Activated T-cell treated with anti-CD3 and anti-CD28 coated beads for 24 hours (primary cell): ENCODE measurements at regions not wholly inside any gene's neighbourhood (a gene's known extent, or its start where the extent isn't known, plus 50 kb on each side); places are given as distances from the start of the nearest gene placed in this dataset.
"Not testable (repeated sequence)": the region's sequence is repeated elsewhere in the genome, so short reads cannot be mapped to it uniquely, and the experiment has no call there.

Source experiments
- DNase-seq: peaks from one replicate; pipeline ENCODE4 v3.0.0-alpha.2; 2020; ENCODE audit warnings: low read depth

DNA sequence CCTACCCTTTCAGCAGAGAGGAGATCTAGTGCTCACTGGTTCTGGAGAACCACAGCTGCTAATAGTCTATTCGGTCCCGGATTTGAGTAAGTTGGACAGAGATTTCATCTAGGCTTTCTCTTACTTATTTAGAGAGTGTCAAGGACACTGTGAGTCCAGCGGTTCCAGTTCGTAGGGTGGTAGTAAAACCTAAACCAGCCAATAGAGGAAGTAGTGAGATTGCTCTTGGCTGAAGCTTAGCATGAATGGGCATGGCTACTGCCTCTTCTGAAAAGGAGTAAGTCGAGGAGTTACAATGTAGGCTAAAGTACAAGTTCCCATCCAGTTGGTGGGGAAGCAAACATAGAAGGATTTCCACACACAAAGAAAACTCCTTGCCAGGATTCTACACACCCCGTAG, 109.6 kb upstream of the MOCS2 start:
- DNase-seq: no peak

GRCh38 chr5:53219610-53220009, 110.1 kb upstream of the MOCS2 start:
- DNase-seq: no peak

DNA sequence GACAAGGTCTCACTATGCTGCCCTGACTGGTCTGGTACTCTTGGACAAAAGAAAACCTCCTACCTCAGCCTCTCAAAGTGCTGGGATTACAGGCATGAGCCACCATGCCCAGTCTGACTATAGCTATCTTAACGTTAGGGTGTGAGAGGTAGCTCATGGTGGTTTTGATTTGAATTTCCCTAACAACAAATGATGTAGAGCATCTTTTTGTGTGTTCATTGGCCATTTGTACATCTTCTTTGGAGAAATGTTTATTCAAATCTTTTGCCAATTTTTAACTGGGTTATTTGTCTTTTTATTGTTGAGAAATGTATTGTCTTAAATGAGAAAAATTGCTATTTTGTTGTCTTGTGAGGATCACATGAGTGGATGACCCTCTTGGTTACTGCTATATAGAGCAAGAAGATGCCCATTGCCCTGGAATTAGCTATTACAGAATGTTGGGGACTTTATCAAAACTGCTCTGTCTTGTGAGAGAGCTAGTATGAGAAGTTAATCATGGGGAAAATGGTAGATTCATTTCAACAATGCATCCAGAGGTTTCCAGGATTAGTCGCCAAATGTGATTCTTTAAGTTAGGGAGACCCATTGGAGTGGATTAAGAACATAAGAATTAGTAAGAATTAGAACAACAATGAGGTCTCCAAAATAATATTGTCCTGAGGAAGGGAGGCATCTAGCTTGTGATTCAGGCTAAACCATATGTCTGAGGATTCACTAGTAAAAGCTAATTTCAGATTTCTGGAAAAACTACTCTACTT, 124.3 kb upstream of the MOCS2 start:
- DNase-seq: no peak

DNA sequence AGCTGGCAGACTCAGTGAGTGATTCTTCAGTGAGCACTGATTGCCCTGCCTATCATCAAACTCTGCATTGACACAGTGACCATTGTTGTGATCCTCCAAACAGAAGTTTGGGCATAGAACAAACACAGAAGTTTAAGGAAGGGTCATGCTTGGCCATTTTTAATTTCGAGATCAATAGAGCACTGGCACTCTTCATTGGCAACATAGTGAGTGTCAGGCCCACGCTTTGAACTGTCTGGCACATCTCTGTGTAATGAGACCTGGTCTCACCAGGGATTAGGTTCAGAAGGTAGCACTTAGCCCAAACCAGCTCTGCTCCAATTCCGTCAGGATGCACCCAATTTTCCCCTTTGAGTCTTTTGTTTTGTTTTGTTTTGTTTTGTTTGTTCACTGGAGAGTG, 127.1 kb upstream of the MOCS2 start:
- DNase-seq: no peak

- DNase-seq: no peak
Measured at GRCh38 chr5:53237876-53238275, 128.3 kb upstream of the MOCS2 start.

DNA sequence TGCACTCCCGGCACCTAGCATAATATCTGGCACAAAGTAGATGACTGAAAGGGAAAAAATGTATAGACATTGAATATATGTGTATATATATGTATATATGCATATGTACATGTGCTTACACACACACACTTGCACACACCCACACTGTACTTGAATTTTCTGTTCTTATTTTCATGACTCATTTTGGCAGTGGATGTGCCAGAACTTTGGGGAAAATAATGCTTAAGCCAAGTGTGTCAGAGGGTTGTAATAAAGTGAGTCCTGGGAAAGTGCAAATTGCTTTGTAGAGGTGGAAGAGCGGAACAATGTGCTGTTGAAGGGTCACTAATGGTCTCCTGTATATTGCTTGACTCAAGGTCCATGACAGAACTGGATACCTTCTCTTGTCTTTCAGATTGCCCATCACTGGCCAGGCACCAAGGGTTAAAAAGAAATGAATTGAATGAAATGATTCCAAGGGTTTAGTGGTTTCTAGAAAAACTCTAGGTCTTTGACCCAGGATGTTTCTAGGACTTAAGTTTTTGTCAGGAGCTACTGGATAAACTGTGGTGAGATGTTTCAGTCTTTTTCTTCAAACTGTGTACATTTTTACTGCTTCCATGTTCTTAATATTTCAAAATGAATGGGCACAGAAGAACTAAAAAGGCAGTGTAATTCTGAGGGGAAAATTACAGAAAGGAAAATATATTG, 129.9 kb upstream of the MOCS2 start:
- DNase-seq: no peak

DNA sequence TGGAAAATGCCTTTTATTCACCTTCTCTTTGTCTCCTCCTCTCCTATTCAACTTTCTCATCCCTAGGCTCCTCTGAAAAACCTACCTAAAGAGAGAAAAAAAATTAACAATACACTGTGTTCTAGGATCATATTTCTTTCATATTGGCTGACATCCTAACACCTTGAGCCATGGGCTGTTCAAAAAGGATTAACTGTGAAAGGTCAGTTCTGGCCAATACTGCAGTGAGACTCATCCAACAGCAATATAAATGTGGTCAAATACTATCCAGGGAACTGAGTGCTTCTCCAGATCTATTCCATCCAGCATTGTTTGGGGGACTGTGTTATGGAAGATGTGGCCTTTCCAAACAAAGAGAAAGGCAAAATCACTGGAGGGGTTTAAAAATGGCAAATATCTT, 131.1 kb upstream of the MOCS2 start:
- DNase-seq: no peak

DNA sequence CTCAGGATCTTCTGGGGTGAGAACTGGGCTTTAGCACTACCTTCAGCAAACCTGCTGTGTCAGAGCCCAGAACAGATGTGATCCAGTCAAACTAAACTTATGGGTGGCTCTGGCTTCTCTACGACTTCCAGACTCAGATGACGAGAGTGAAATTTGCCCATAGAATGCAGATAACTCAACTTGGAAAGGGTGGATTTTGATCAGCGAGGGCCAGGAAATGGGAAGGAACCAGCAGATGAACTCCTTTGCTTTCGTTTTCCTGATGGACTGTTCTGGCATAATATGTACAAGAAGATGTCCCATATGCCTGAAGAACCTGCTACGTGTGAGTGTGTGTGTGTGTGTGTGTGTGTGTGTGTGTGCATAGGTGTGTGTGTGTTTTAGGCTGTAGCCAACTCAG, 132.0 kb upstream of the MOCS2 start:
- DNase-seq: no peak

DNA sequence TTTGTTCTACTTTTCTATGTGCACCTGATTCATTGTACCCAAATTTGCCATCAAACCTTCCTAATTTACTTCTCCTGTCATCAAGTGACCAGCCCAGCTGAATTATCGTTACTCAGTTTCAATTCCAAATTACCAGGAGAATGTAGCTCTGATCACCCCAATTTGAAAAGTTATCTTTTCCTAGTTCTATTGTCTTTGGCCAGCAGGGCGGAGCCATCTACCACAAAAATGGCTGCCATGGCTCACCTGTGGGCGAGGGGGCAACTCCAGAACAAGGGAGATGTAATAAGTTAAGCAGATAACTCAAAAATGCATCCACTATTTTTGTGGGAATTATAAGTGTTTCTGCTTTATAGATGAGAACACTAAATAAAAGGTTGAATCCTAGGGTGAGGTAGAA, 133.8 kb upstream of the MOCS2 start:
- DNase-seq: no peak

GRCh38 chr5:53246042-53246836, 136.7 kb upstream of the MOCS2 start:
- DNase-seq: no peak

DNA sequence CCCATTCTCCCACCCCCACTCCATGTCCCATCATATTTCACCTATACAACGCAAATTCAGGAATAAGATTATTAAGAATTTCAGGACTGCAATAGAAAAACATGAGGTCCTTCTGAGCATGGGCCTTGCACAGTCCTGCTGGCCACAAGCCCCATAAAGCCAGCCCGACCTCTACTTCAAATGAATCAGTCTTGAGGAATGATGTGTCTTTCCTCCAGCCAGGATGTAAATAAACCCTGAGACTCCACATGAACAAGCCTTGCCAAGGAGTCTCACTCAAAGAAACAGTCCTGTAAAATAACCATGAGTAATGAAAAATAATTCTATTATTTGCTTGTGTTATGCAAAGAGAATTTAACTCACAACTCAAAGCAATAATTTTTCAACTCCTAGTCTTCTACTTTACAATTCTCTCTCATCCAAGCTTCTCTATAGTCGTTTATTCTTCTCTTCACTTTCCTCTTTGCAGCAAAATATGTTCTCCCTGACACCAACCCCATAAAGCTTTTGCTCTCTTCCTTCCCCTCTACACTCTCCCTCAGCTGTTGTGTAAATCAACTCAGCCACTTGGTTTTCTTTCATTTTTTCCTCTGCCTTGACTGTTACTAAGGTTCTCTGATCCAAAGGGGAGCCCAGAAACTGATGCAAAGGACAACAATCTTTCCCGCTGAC, 140.1 kb upstream of the MOCS2 start:
- DNase-seq: no peak

- no peak for DNase-seq
Measured at GRCh38 chr5:53250201-53250550, 140.6 kb upstream of the MOCS2 start.

DNA sequence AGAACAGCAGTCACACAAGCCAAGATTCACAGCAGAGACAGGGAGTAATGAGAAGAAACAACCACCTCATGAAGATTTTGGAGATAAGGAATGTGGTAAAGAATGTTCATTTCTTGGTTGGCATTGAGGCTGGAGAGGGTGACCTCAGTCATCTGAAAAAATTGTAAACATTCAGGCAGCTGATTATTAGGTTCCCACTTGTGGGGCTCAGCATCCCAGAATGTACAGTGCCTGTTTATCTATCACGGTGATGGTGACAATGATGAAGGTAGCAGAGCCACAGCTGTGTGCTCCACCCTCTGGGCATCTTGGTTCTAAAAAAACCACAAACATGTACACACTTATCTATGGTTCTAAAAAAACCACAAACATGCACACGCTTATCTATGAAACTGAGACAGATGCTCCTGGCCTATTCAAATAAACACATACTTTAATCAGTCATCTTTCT, 143.9 kb upstream of the MOCS2 start:
- DNase-seq: no peak

DNA sequence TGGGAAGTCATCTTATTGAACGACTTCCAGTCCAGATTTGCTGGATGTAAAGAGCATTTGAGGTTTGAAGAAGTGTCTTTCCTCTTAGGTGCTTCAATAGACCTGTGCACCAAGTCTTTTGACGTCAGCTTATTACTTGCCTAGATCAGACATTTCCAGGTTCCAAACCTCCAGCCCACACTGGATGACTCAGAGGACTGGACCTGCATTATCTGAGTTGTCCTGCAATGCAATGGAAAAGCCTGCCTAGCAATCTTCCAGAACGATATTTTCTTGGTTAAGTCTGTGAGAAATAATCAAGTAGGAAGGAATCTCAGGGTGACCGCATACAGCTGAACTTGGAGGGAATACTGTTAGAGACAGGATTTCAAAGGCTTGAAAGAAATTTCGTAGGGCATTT, 147.2 kb upstream of the MOCS2 start:
- no peak for DNase-seq

- no peak for DNase-seq
Measured at GRCh38 chr5:53257806-53258373, 148.3 kb upstream of the MOCS2 start.

GRCh38 chr5:53259176-53259575, 149.6 kb upstream of the MOCS2 start:
- no peak for DNase-seq

DNA sequence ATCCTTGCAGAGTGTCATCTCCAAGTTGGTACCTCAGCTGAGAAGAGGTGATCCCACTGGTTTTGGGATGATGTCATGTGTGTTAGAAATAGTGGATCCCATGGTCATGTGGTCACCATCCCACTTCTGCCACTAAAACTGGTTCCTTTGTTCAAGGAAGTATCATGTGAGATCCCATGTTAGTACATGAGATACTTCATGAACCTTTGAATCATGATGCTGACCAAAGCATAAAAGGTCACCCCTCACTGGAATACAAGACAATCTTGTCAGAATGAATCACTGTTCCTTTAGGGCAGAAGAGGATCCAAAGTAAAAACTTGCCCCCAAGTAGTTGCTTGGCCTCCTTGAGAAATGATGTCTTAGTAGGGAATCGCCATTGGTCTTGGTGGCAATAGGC, 150.9 kb upstream of the MOCS2 start:
- DNase-seq: no peak

DNA sequence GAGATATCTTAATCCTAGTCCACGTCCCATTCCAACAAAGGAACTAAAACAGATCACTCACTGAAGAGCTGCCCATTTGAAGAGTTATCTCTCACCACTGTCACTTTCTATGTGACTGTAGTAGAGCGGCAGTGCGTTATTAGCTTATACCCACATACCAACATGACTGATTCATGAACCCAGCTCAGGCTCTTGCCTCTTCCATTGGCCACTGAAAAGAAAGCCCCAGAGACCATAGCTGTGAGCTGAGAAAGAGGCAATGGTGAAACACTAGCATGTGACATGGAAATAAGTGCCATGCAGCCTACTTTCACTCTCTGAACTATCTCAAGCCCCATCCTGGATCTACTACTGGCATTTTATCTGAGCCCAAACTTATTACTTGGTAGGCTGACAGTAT, 151.7 kb upstream of the MOCS2 start:
- no peak for DNase-seq

GRCh38 chr5:53262348-53262970, 152.9 kb upstream of the MOCS2 start:
- DNase-seq: no peak

- no peak for DNase-seq
Measured at GRCh38 chr5:53263151-53263550, 153.6 kb upstream of the MOCS2 start.

DNA sequence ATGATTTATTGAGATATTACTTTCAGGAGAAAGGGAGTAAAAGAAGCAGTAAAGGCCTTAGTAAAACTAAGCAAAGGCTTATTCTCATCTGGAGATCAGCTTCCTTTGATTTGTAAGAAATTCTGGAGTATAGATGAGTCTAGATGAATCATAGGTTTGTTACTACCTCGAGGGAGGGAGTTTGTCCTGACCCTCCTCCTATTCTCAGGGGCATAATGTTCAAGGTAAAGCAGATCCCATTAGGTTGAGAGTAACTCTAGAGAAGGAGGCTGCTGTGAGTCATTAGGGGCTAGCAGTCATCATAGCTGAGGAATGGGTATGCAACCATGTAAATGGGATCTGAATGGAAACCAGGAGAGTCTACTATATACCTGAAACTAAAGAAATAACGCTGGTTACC, 155.5 kb upstream of the MOCS2 start:
- DNase-seq: no peak

- DNase-seq: not testable (repeated sequence)
Measured at GRCh38 chr5:53268241-53268640, 158.7 kb upstream of the MOCS2 start.
